Motor neuron (in vitro differentiated cells): ENCODE measurements at regions not wholly inside any gene's neighbourhood (a gene's known extent, or its start where the extent isn't known, plus 50 kb on each side); places are given as distances from the start of the nearest gene placed in this dataset.
"Not testable (repeated sequence)": the region's sequence is repeated elsewhere in the genome, so short reads cannot be mapped to it uniquely, and the experiment has no call there.

ENCODE experiments used
- ATAC-seq, 8 experiments: fragments of 200-7000 bp; cut with Tn5 transposase; replicated peaks in 6 of 8; 2 replicates each; pipeline ENCODE4 v1.8.0; 2021; ENCODE audit warnings: mild to moderate bottlenecking in 8 of 8, moderate library complexity in 8 of 8
- H3K27ac ChIP-seq, 2 donors: fragments of 250-450 bp; sonication (Bioruptor Pico); 2 replicates each; pipeline ENCODE4 v1.9.0; 2021; ENCODE audit warnings: antibody characterized with exemption in 2 of 2, mild to moderate bottlenecking in 2 of 2, moderate library complexity in 1 of 2
- H3K4me1 ChIP-seq, 2 donors: fragments of 250-450 bp; sonication (Bioruptor Pico); replicated peaks in 1 of 2; 2 replicates each; pipeline ENCODE4 v1.6.1; 2021; ENCODE audit warnings: antibody characterized with exemption in 2 of 2, mild to moderate bottlenecking in 2 of 2, moderate library complexity in 1 of 2
- H3K4me3 ChIP-seq, 5 donors: fragments of 250-450 bp; sonication (Bioruptor Pico); 2 replicates each; pipeline ENCODE4 v1.9.0; 2021; ENCODE audit warnings: antibody characterized with exemption in 5 of 5, mild to moderate bottlenecking in 5 of 5, moderate library complexity in 4 of 5
- WGBS, 10 experiments: fragments of 450-650 bp; shearing (Covaris generic); methylation state at CpG; one replicate each; pipeline ENCODE4 v1.0.0; 2022; 5-methylcytosine and 5-hydroxymethylcytosine counted together
- in situ Hi-C, 9 experiments: fragments of 400-800 bp; cut with MboI; loops; one replicate each; pipeline ENCODE4 v1.15.0; 2021; ENCODE audit warnings: low sequenced_read_pairs in 9 of 9, low pct_unique_long_range_greater_than_20kb in 2 of 9; ENCODE audit not compliant: unreplicated experiment in 9 of 9

DNA sequence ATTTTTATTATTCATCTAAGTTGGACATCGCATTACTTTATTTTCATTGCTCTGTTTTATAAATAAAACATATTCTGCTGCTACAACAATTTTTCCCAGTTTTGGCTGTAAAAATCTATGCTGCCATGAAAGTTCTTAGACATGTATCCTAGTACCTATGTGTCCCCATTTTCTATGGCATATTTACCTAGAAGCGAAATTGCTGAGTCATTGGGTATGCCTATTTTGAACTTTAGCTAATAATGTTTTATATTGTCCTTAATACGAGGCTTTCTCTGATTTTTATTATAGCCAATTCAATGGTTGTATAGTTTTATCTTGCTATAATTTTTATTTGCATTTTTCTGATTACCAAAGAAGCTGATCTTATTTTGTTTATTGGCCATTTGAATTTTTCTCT lies 110.5 kb upstream of the DPP10 start:
- ATAC-seq: no peak
- Histone ChIP-seq H3K4me1 (no peaks in the 10 kb centered on the region), H3K27ac (no peak overlapping the region), H3K4me3 (no peak overlapping the region)
- WGBS, 10 experiments: 0 to 90% (median 74%) methylated on average over 1 to 3 of the region's 3 CpGs
- in situ Hi-C loops: no loop called here

- Histone ChIP-seq H3K4me1 (no peaks in the 10 kb centered on the region), H3K4me3 (no peak overlapping the region), H3K27ac (no peak overlapping the region)
- in situ Hi-C loops: no loop called here
- no peak for ATAC-seq
These were observed 97.2 kb upstream of the DPP10 start for GRCh38 chr2:114345246-114345645.

- no peak for ATAC-seq
- Histone ChIP-seq H3K4me3 (no peak overlapping the region), H3K27ac (no peak overlapping the region), H3K4me1 (no peaks in the 10 kb centered on the region)
- in situ Hi-C loops: no loop called here
- 4 to 98% (median 89%) methylated on average over 2 to 7 of the region's 7 CpGs; no CpG with 5 or more reads in 2 of the 10 experiments for WGBS, 10 experiments
These were observed 95.8 kb upstream of the DPP10 start for GRCh38 chr2:114346658-114347057.

DNA sequence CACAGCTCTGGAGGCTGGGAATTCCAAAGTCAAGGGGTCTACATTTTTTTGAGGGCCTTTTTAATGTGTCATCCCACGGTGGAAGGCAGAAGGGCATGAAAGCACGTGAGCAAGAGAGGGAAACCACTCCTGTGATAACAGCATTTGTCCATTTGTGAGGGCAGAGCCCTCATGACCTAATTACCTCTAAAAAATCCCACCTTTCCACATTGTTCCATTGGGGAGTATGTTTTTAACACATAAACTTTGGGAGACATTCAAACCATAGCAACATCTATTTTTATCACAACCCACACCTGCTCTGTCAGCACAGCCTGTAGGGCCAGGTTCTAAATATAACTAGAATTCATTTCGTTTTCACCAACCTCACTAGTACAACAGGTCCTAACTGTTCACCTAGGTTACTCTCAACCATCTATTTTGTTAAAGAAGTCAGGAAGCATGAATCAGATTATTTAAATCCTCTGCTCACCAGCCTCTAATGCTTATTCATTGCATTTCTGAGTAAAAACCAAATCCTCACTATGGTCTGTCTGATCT lies 92.2 kb upstream of the DPP10 start:
- 0 to 90% (median 56%) methylated on average over 1 to 3 of the region's 3 CpGs for WGBS, 10 experiments
- in situ Hi-C loops: no loop called here
- peaks cover 0 to 6% of the 10 kb centered on the region in 2 donors for H3K4me1 ChIP-seq
- H3K27ac ChIP-seq: no peak overlapping the region
- H3K4me3 ChIP-seq: no peak overlapping the region
- no peak for ATAC-seq

DNA sequence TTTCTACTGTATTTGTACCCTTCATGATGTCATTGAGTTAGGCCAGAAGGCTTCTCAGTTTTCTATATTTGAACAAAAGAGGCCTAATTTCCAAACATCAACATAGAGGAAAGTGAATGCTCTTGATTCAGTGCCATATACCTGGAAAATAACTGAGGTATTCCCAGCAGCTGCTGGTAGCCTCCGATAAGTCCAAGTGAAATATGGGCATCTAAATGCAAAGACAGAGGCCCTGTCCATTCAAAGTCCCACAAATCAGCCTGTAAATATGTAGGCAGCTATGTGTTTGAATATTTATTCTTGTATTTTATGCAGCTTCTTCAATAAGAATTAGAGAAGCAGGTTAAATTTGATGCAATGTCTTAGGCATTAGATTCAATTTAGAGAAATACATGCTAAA lies 89.5 kb upstream of the DPP10 start:
- peak in 2 of 8 experiments; percentile 29 to 62 for ATAC-seq
- in situ Hi-C loops: no loop called here
- Histone ChIP-seq H3K4me1 (peaks cover 0 to 6% of the 10 kb centered on the region in 2 donors), H3K4me3 (no peak overlapping the region), H3K27ac (no peak overlapping the region)
- WGBS, 10 experiments: 33 to 100% (median 67%) methylated on average over 1 of the region's 1 CpG; no CpG with 5 or more reads in 3 of the 10 experiments

DNA sequence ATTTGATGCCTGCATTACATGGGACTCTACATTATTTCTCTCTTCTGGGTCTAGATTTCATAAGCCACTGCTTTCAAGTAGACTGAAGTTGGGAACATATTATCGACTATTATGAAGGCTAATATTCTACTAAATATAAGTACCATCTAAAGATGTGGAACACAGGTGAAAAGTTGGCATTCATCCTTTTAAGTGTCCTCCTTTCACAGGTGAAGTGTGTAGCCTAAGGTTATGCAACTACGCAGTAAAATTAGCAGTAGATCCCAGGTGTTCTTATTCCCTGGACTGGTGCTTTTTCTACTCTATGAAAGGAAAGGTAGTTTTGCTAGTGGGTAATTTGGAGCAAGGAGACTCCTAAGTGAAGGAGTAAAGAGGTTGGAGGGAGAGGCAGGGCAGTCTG lies 88.2 kb upstream of the DPP10 start:
- no peak overlapping the region for H3K4me3 ChIP-seq
- 0 to 100% (median 44%) methylated on average over 1 to 2 of the region's 2 CpGs; no CpG with 5 or more reads in 2 of the 10 experiments for WGBS, 10 experiments
- in situ Hi-C loops: no loop called here
- peaks cover 0 to 6% of the 10 kb centered on the region in 2 donors for H3K4me1 ChIP-seq
- no peak for ATAC-seq
- no peak overlapping the region for H3K27ac ChIP-seq

- 10 to 63% (median 45%) methylated on average over 2 of the region's 2 CpGs; no CpG with 5 or more reads in 1 of the 10 experiments for WGBS, 10 experiments
- Histone ChIP-seq H3K27ac (no peak overlapping the region), H3K4me1 (peaks cover 0 to 4% of the 10 kb centered on the region in 2 donors), H3K4me3 (no peak overlapping the region)
- no peak for ATAC-seq
- in situ Hi-C loops: no loop called here
These were observed 73.7 kb upstream of the DPP10 start for GRCh38 chr2:114368705-114369104.

GRCh38 chr2:114371721-114372120 lies 70.7 kb upstream of the DPP10 start:
- H3K4me3 ChIP-seq, H3K27ac ChIP-seq, ATAC-seq, H3K4me1 ChIP-seq, in situ Hi-C loops: not testable (repeated sequence)

- Histone ChIP-seq H3K27ac (no peak overlapping the region), H3K4me3 (no peak overlapping the region), H3K4me1 (no peaks in the 10 kb centered on the region)
- in situ Hi-C loops: no loop called here
- no peak for ATAC-seq
These were observed 68.8 kb upstream of the DPP10 start for GRCh38 chr2:114373591-114373990.

GRCh38 chr2:114384441-114384840 lies 58.0 kb upstream of the DPP10 start:
- WGBS, 10 experiments: 0 to 92% (median 62%) methylated on average over 2 to 4 of the region's 4 CpGs
- in situ Hi-C loops: no loop called here

DNA sequence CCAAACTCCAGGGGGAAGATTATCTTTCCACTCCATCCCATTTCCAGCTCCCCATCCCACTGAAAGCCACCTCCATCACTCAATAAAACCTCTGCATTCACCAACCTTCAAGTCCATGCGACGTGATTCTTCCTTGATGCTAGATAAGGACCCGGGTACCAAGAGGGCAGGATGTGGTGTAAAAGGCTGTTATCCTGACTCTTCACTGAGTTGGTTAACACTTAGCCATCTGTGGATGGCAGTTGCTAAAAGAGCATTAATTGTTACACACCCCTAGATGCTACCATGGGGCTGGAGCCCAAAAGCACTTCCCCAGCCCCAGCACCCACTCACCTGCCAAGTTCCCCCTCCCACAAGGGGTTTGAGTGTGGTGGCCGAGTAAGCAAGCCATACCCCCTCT lies 53.4 kb upstream of the DPP10 start:
- Histone ChIP-seq H3K4me1 (no peaks in the 10 kb centered on the region), H3K27ac (no peak overlapping the region), H3K4me3 (no peak overlapping the region)
- whole genome bisulfite sequencing, 10 experiments: 0 to 86% (median 80%) methylated on average over 1 to 3 of the region's 4 CpGs; no CpG with 5 or more reads in 7 of the 10 experiments
- in situ Hi-C loops: no loop called here
- ATAC-seq: no peak

More at GRCh38 chr2:114384441-114384840, 58.0 kb upstream of the DPP10 start:
- Histone ChIP-seq H3K27ac (no peak overlapping the region), H3K4me3 (no peak overlapping the region), H3K4me1 (no peaks in the 10 kb centered on the region)
- ATAC-seq: no peak
